ENCODE measurements at regions not wholly inside any gene's neighbourhood (a gene's known extent, or its start where the extent isn't known, plus 50 kb on each side); places are given as distances from the start of the nearest gene placed in this dataset.

DNA sequence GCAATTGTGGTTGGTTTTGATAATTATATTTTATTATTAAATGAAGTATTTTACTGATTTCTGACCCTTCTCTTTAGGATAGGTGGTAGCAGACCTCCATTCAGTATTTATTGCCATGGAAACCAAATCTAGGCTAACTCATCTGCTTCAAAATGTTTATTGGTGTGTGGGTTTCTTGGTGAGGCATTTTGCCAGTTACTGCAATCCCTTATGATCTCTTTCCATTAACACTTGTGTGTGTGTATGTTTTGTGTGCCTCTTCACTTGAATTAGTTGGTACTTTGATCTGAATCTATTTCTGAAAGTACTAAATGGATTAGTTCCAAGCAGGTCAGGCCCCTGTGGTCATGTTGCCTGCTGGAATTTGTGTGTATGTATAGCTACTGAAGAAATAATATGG, 184.4 kb upstream of the C11orf87 start (continued):
- TF ChIP-seq ZNF274 (IDR thresholded peaks at IDR 0.05; ENCODE audit: borderline replicate concordance, extremely low read depth, low read length) = no peak
- no peak for TF ChIP-seq CTBP2 (IDR thresholded peaks at IDR 0.05; ENCODE audit: borderline replicate concordance, insufficient read depth, insufficient read length, low read length)
